ENCODE measurements at regions not wholly inside any gene's neighbourhood (a gene's known extent, or its start where the extent isn't known, plus 50 kb on each side); places are given as distances from the start of the nearest gene placed in this dataset.

DNA sequence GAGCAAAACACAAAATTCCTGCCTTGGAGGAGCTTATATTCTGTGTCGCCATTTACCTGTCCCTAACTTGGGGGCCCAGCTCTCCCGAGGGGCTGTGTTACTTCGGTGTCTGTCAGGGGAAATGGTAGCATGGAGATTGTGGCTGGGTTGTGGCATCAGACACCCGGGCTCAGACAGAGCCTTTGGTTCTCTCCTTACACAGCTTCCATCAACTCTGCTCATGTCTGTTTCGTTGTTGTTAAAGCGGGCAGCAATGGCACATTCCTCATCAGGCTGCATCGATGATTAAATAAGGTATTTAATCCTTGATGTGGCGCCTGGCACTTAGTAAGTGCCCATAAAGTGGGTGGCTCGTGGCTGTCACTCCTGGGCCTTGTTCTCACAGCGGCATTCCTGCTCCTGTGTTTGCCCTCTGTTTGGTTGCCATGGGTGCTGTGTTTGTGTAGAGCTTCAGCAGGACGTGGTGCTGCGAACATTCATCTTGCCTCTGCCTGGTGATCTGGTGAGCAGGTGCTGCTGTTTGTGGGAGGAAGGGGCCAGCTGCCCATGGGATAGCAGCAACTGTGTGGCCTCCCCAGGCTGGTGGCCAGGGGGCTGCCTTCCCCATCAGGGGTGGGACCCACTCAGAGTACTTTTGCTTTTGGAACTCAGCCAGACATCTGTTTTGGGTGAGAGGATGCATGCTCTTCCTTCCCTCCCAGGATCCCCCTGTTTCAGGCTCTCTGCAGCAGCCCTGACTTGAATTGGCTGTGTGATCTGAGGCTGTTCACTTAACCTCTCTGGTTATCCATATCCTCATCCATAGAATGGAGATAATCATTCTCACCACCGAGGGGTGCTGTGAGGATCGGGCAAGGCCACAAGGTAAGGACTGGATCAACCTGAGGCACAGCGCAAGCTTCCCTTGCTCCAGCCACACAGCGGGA is 207.2 kb upstream of the SVIL start:
- ChIA-PET POLR2A (ENCODE audit: low non-redundant PET) (no interaction called here), CTCF (no interaction called here)
- Histone ChIP-seq H3K27me3 (replicated peaks; ENCODE audit: insufficient read depth, low read depth, low read length, poor library complexity) (no peaks in the 10 kb centered on the region), H3K4me1 (ENCODE audit: insufficient read depth, low read length, poor library complexity, severe bottlenecking) (no peaks in the 10 kb centered on the region), H3K9me3 (ENCODE audit: low read depth, low read length, poor library complexity, severe bottlenecking) (no peaks in the 10 kb centered on the region), H3K27ac (ENCODE audit: low read depth, low read length, poor library complexity, severe bottlenecking) (no peak overlapping the region), H3K4me3 (ENCODE audit: low read depth, low read length, poor library complexity, severe bottlenecking) (no peak overlapping the region), H3K36me3 (ENCODE audit: insufficient read depth, low read length, poor library complexity, severe bottlenecking) (no peaks in the 10 kb centered on the region)
- TF ChIP-seq EZH2 (IDR thresholded peaks at IDR 0.05; ENCODE audit: borderline replicate concordance, low read depth, low read length, poor library complexity, severe bottlenecking), result no peak
- TF ChIP-seq, protein P1, sequence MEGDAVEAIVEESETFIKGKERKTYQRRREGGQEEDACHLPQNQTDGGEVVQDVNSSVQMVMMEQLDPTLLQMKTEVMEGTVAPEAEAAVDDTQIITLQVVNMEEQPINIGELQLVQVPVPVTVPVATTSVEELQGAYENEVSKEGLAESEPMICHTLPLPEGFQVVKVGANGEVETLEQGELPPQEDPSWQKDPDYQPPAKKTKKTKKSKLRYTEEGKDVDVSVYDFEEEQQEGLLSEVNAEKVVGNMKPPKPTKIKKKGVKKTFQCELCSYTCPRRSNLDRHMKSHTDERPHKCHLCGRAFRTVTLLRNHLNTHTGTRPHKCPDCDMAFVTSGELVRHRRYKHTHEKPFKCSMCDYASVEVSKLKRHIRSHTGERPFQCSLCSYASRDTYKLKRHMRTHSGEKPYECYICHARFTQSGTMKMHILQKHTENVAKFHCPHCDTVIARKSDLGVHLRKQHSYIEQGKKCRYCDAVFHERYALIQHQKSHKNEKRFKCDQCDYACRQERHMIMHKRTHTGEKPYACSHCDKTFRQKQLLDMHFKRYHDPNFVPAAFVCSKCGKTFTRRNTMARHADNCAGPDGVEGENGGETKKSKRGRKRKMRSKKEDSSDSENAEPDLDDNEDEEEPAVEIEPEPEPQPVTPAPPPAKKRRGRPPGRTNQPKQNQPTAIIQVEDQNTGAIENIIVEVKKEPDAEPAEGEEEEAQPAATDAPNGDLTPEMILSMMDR (conservative IDR thresholded peaks at IDR 0.05; ENCODE audit: low read depth, low read length), result no peak
- intact Hi-C loops (cut with micrococcal nuclease; ENCODE audit: unreplicated experiment), result no loop called here
- DNase-seq (ENCODE audit: low spot score), result no peak
- BruUV-seq (replicated peaks), result no TSS peak

DNA sequence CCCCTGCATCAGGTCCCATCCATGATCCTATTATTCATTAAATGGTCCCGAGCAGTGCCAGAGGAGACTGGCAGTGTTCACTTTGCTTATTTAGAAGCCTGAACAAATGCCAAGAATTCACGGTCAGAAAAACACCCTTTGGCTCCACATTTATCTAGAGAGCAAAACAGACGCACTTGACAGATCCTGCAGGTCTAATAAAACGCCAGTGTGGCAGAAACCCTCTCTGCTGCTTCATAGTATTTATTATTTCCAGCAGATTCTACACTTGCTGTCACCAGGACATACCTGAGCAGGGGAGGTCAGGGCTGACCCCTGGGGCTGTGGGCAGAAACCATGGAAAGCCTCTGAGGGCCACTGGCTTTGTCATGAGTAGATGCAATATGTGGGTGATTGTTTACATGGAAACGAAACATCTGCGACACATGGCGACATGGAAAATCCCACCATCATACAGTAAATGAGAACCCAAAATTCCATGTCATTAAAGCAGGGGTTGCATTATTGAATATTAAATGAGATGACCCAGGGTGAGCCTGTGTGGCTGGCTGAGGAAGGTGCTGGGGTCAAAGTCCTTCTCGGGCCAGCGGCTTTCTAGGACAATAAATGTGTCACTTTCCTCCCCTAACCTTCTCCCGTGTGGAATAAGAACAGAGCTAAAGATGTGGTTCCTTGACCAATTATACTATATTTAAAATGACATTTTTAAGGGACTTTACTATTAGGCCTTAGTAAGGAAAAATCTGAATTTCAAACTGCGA is 205.9 kb upstream of the SVIL start:
- Histone ChIP-seq H3K36me3 (ENCODE audit: insufficient read depth, low read length, poor library complexity, severe bottlenecking) (no peaks in the 10 kb centered on the region), H3K4me1 (ENCODE audit: insufficient read depth, low read length, poor library complexity, severe bottlenecking) (no peaks in the 10 kb centered on the region), H3K27ac (ENCODE audit: low read depth, low read length, poor library complexity, severe bottlenecking) (no peak overlapping the region), H3K4me3 (ENCODE audit: low read depth, low read length, poor library complexity, severe bottlenecking) (no peak overlapping the region), H3K9me3 (ENCODE audit: low read depth, low read length, poor library complexity, severe bottlenecking) (no peaks in the 10 kb centered on the region), H3K27me3 (replicated peaks; ENCODE audit: insufficient read depth, low read depth, low read length, poor library complexity) (no peaks in the 10 kb centered on the region)
- ChIA-PET CTCF (no interaction called here), POLR2A (ENCODE audit: low non-redundant PET) (no interaction called here)
- intact Hi-C loops (cut with micrococcal nuclease; ENCODE audit: unreplicated experiment), result no loop called here
- no TSS peak for BruUV-seq (replicated peaks)
- no peak for DNase-seq (ENCODE audit: low spot score)
- no peak for TF ChIP-seq EZH2 (IDR thresholded peaks at IDR 0.05; ENCODE audit: borderline replicate concordance, low read depth, low read length, poor library complexity, severe bottlenecking)
- TF ChIP-seq, protein P1 (conservative IDR thresholded peaks at IDR 0.05; ENCODE audit: low read depth, low read length), result no peak

DNA sequence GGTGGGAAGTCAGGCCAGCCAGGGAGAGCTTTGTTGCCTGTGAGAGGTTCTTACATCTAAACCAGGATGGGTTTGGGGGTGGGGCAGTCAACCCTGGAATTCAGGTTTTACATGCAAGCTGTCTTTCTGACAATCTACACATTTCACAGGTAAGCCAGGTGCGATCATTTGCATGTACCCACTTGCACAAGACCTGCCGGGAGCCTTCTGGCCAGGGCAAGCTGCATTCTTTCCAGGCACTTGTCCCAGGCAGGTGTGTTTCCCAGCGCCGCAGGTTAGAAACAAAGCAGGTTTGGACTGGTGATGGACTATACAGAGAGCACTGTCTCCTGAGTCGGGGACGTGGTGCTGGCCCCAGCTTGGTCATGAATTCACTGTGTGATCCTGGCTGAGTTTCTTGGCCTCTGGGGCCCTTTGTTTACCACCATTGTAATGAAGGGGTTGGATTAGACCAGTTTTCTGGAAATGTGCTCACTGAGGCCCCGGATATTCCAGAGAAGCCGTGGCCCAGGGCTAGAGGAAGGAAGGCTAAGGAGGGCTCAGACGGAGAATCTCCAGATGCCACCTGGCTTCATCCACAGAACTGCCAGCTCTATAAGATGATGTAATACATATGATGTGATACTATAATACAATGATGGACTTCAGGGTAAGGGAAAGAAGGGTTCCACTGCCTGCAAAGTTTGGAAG is 205.2 kb upstream of the SVIL start:
- no peak overlapping the region for H3K27ac ChIP-seq (ENCODE audit: low read depth, low read length, poor library complexity, severe bottlenecking)
- H3K9me3 ChIP-seq (ENCODE audit: low read depth, low read length, poor library complexity, severe bottlenecking), result no peaks in the 10 kb centered on the region
- intact Hi-C loops (cut with micrococcal nuclease; ENCODE audit: unreplicated experiment), result no loop called here
- TF ChIP-seq, protein P1 (conservative IDR thresholded peaks at IDR 0.05; ENCODE audit: low read depth, low read length), result no peak
- TF ChIP-seq EZH2 (IDR thresholded peaks at IDR 0.05; ENCODE audit: borderline replicate concordance, low read depth, low read length, poor library complexity, severe bottlenecking), result no peak
- H3K4me3 ChIP-seq (ENCODE audit: low read depth, low read length, poor library complexity, severe bottlenecking), result no peak overlapping the region
- ChIA-PET POLR2A (ENCODE audit: low non-redundant PET) (no interaction called here), CTCF (no interaction called here)
- no peaks in the 10 kb centered on the region for H3K36me3 ChIP-seq (ENCODE audit: insufficient read depth, low read length, poor library complexity, severe bottlenecking)
- H3K27me3 ChIP-seq (replicated peaks; ENCODE audit: insufficient read depth, low read depth, low read length, poor library complexity), result no peaks in the 10 kb centered on the region
- DNase-seq (ENCODE audit: low spot score), result no peak
- BruUV-seq (replicated peaks), result no TSS peak
- H3K4me1 ChIP-seq (ENCODE audit: insufficient read depth, low read length, poor library complexity, severe bottlenecking), result no peaks in the 10 kb centered on the region

Data from A673 (cell line).